H4 (cell line): ENCODE measurements at regions not wholly inside any gene's neighbourhood (a gene's known extent, or its start where the extent isn't known, plus 50 kb on each side); places are given as distances from the start of the nearest gene placed in this dataset.
"Not testable (repeated sequence)": the region's sequence is repeated elsewhere in the genome, so short reads cannot be mapped to it uniquely, and the experiment has no call there.

Source experiments
- DNase-seq: peaks from one replicate; pipeline ENCODE4 v3.0.0-alpha.2; 2015; ENCODE audit warnings: low spot score

- no peak for DNase-seq
Measured at GRCh38 chr10:34058845-34059614, 724.6 kb upstream of the NRP1 start.

- not testable (repeated sequence) for DNase-seq
Measured at GRCh38 chr10:34055410-34055985, 721.0 kb upstream of the NRP1 start.

- DNase-seq = peak; percentile 32
Measured at GRCh38 chr10:34049887-34050286, 715.4 kb upstream of the NRP1 start.

GRCh38 chr10:34049469-34049868 lies 715.0 kb upstream of the NRP1 start:
- DNase-seq = no peak

- no peak for DNase-seq
Measured at GRCh38 chr10:34047389-34047788, 712.9 kb upstream of the NRP1 start.

- DNase-seq = no peak
Measured at GRCh38 chr10:34046506-34047034, 712.1 kb upstream of the NRP1 start.

GRCh38 chr10:34045571-34046190 lies 711.2 kb upstream of the NRP1 start:
- no peak for DNase-seq

GRCh38 chr10:34041871-34042270 lies 707.4 kb upstream of the NRP1 start:
- DNase-seq = no peak

- no peak for DNase-seq
Measured at GRCh38 chr10:34037499-34037898, 703.0 kb upstream of the NRP1 start.

- DNase-seq = not testable (repeated sequence)
Measured at GRCh38 chr10:34035241-34035790, 700.8 kb upstream of the NRP1 start.

GRCh38 chr10:34033078-34033477 lies 698.6 kb upstream of the NRP1 start:
- DNase-seq = no peak

- no peak for DNase-seq
Measured at GRCh38 chr10:34032564-34032963, 698.1 kb upstream of the NRP1 start.

- DNase-seq = no peak
Measured at GRCh38 chr10:34031400-34031799, 696.9 kb upstream of the NRP1 start.

GRCh38 chr10:34029455-34029854 lies 695.0 kb upstream of the NRP1 start:
- no peak for DNase-seq

GRCh38 chr10:34028936-34029335 lies 694.5 kb upstream of the NRP1 start:
- no peak for DNase-seq

GRCh38 chr10:34024693-34025425 lies 690.4 kb upstream of the NRP1 start:
- DNase-seq = peak; percentile 7

GRCh38 chr10:34024282-34024681 lies 689.8 kb upstream of the NRP1 start:
- DNase-seq = no peak

- DNase-seq = no peak
Measured at GRCh38 chr10:34022195-34022594, 687.7 kb upstream of the NRP1 start.

- DNase-seq = no peak
Measured at GRCh38 chr10:34018784-34019183, 684.3 kb upstream of the NRP1 start.

GRCh38 chr10:34018129-34018528 lies 683.7 kb upstream of the NRP1 start:
- peak; percentile 5 for DNase-seq

- DNase-seq = no peak
Measured at GRCh38 chr10:34017281-34017680, 682.8 kb upstream of the NRP1 start.

- DNase-seq = no peak
Measured at GRCh38 chr10:34016576-34016975, 682.1 kb upstream of the NRP1 start.
